CD4-positive, alpha-beta T cell (primary cell): ENCODE measurements at regions not wholly inside any gene's neighbourhood (a gene's known extent, or its start where the extent isn't known, plus 50 kb on each side); places are given as distances from the start of the nearest gene placed in this dataset.

Experiments used
- ATAC-seq: fragments of 200-7000 bp; cut with Tn5 transposase; one replicate; pipeline ENCODE4 v1.10.0; 2022; ENCODE audit warnings: mild to moderate bottlenecking; ENCODE audit not compliant: poor library complexity
- CTCF ChIA-PET: fragments of 350-600 bp; sonication (Branson Sonifier 250); formaldehyde crosslinking; loops from one replicate; lab custom pipeline; 2021; ENCODE audit warnings: antibody characterized with exemption, inconsistent platforms; lab: Charles Lee
- POLR2A ChIA-PET: fragments of 350-600 bp; sonication (Branson Sonifier 250); formaldehyde crosslinking; loops from one replicate; lab custom pipeline; 2021; ENCODE audit warnings: antibody characterized with exemption, inconsistent platforms; lab: Charles Lee
- DNase-seq, 14 experiments: peaks; one replicate each; pipeline ENCODE4 v3.0.0-alpha.2; 2013 to 2020; ENCODE audit warnings: mixed read lengths in 2 of 14
- H3K27ac ChIP-seq, 2 donors: one replicate each; pipeline versions ENCODE4 v1.5.1 to v1.7.0; 2013; ENCODE audit warnings: low read length in 2 of 2, low read depth in 1 of 2, mild to moderate bottlenecking in 1 of 2
- H3K27me3 ChIP-seq, 2 experiments: 1 replicate in 1 of 2; 2 replicates in 1 of 2; pipeline versions ENCODE4 v1.6.1 to v1.7.0; 2013; ENCODE audit warnings: low read length in 2 of 2, control low read depth in 1 of 2, mild to moderate bottlenecking in 1 of 2, moderate library complexity in 1 of 2; ENCODE audit not compliant: insufficient read depth in 2 of 2, control insufficient read depth in 1 of 2
- H3K36me3 ChIP-seq: one replicate; pipeline ENCODE4 v1.6.1; 2013; ENCODE audit warnings: low read length, control low read depth; ENCODE audit not compliant: insufficient read depth
- H3K4me1 ChIP-seq: one replicate; pipeline ENCODE4 v1.6.1; 2013; ENCODE audit warnings: low read length, control low read depth; ENCODE audit not compliant: insufficient read depth
- H3K4me3 ChIP-seq: one replicate; pipeline ENCODE4 v1.5.1; 2013; ENCODE audit warnings: mild to moderate bottlenecking, low read length, moderate library complexity
- H3K9me3 ChIP-seq, 2 experiments: 1 replicate in 1 of 2; 2 replicates in 1 of 2; pipeline versions ENCODE4 v1.6.1 to v1.7.0; 2013; ENCODE audit warnings: low read length in 2 of 2, mild to moderate bottlenecking in 2 of 2, control low read depth in 1 of 2, moderate library complexity in 1 of 2; ENCODE audit not compliant: control insufficient read depth in 1 of 2, insufficient read depth in 1 of 2
- H3K27ac Mint-ChIP-seq: one replicate; pipeline ENCODE4 v1.8.0; 2020; ENCODE audit warnings: mixed read lengths
- H3K27me3 Mint-ChIP-seq: one replicate; pipeline ENCODE4 v1.8.0; 2021; ENCODE audit warnings: mixed read lengths
- H3K36me3 Mint-ChIP-seq: one replicate; pipeline ENCODE4 v1.8.0; 2021; ENCODE audit warnings: low read depth, mixed read lengths
- H3K4me1 Mint-ChIP-seq: one replicate; pipeline ENCODE4 v1.8.0; 2021; ENCODE audit warnings: low read depth, mixed read lengths
- H3K4me3 Mint-ChIP-seq: one replicate; pipeline ENCODE4 v1.8.0; 2020; ENCODE audit warnings: mild to moderate bottlenecking, mixed read lengths
- H3K9me3 Mint-ChIP-seq: one replicate; pipeline ENCODE4 v1.8.0; 2020; ENCODE audit warnings: mixed read lengths
- CTCF ChIP-seq: fragments of 200-600 bp; IDR thresholded peaks from one replicate; pipeline ENCODE4 v1.8.0; 2022; ENCODE audit warnings: antibody characterized with exemption, mild to moderate bottlenecking
- intact Hi-C, 2 experiments: fragments of 100-400 bp; cut with DNase I in 1 of 2; cut with micrococcal nuclease in 1 of 2; formaldehyde crosslinking; loops; one replicate each; pipeline versions ENCODE4 v1.15.1 to v1.9.0; 2023 to 2025; cut with DNase I, micrococcal nuclease

- Mint-ChIP-seq H3K4me1 (no peaks in the 10 kb centered on the region), H3K36me3 (no peaks in the 10 kb centered on the region), H3K4me3 (no peak overlapping the region), H3K27ac (no peak overlapping the region), H3K27me3 (peaks cover 23% of the 10 kb centered on the region), H3K9me3 (no peaks in the 10 kb centered on the region)
- Histone ChIP-seq H3K4me3 (no peak overlapping the region), H3K9me3 (peaks cover 0 to 4% of the 10 kb centered on the region in 2 experiments), H3K27ac (no peak overlapping the region), H3K36me3 (no peaks in the 10 kb centered on the region), H3K27me3 (no peaks in the 10 kb centered on the region), H3K4me1 (no peaks in the 10 kb centered on the region)
- DNase-seq = no peak
- no peak for TF ChIP-seq CTCF
- ChIA-PET POLR2A (no interaction called here), CTCF (no interaction called here)
- intact Hi-C loops = no loop called here
- ATAC-seq = no peak
Measured at GRCh38 chr16:81167851-81168250, 70.6 kb upstream of the BCO1 start.

GRCh38 chr16:81166417-81167300, 70.5 kb upstream of the GCSH start:
- no peak overlapping the region for H3K27ac ChIP-seq
- H3K27me3 ChIP-seq = no peaks in the 10 kb centered on the region
- no peaks in the 10 kb centered on the region for H3K9me3 Mint-ChIP-seq
- H3K36me3 Mint-ChIP-seq = no peaks in the 10 kb centered on the region
- H3K4me1 ChIP-seq = no peaks in the 10 kb centered on the region
- no peak overlapping the region for H3K4me3 ChIP-seq
- no peak overlapping the region for H3K4me3 Mint-ChIP-seq
- peaks cover 18% of the 10 kb centered on the region for H3K27me3 Mint-ChIP-seq
- ChIA-PET CTCF (no interaction called here), POLR2A (no interaction called here)
- no peak overlapping the region for H3K27ac Mint-ChIP-seq
- intact Hi-C loops = no loop called here
- no peak for DNase-seq
- ATAC-seq = no peak
- no peaks in the 10 kb centered on the region for H3K4me1 Mint-ChIP-seq
- H3K36me3 ChIP-seq = no peaks in the 10 kb centered on the region
- no peak for TF ChIP-seq CTCF
- H3K9me3 ChIP-seq = peaks cover 0 to 4% of the 10 kb centered on the region in 2 experiments

GRCh38 chr16:81165411-81166097, 69.4 kb upstream of the GCSH start:
- peaks cover 10% of the 10 kb centered on the region for H3K27me3 Mint-ChIP-seq
- Histone ChIP-seq H3K4me3 (no peak overlapping the region), H3K9me3 (peaks cover 0 to 9% of the 10 kb centered on the region in 2 experiments), H3K27me3 (no peaks in the 10 kb centered on the region), H3K36me3 (no peaks in the 10 kb centered on the region), H3K27ac (no peak overlapping the region), H3K4me1 (no peaks in the 10 kb centered on the region)
- no peaks in the 10 kb centered on the region for H3K9me3 Mint-ChIP-seq
- H3K36me3 Mint-ChIP-seq = no peaks in the 10 kb centered on the region
- TF ChIP-seq CTCF = no peak
- no peak overlapping the region for H3K27ac Mint-ChIP-seq
- no peak for DNase-seq
- intact Hi-C loops = no loop called here
- ChIA-PET POLR2A (no interaction called here), CTCF (no interaction called here)
- no peaks in the 10 kb centered on the region for H3K4me1 Mint-ChIP-seq
- ATAC-seq = no peak
- H3K4me3 Mint-ChIP-seq = no peak overlapping the region
